ENCODE measurements at regions not wholly inside any gene's neighbourhood (a gene's known extent, or its start where the extent isn't known, plus 50 kb on each side); places are given as distances from the start of the nearest gene placed in this dataset.

GRCh38 chr4:35447474-35447873, 796.8 kb downstream of the ARAP2 start:
- no peak for DNase-seq (ENCODE audit: low read depth in 4 of 6, low spot score in 6 of 6)
- Histone ChIP-seq H3K4me1 (ENCODE audit: control insufficient read depth, insufficient read depth, low read length) (no peaks in the 10 kb centered on the region), H3K36me3 (ENCODE audit: control insufficient read depth, insufficient read depth, low read length) (no peaks in the 10 kb centered on the region)

GRCh38 chr4:35459045-35459444, 785.3 kb downstream of the ARAP2 start:
- no peaks in the 10 kb centered on the region for H3K9me3 ChIP-seq (ENCODE audit: control insufficient read depth, insufficient read depth, low read length)
- no peak overlapping the region for H3K27ac ChIP-seq (ENCODE audit: low read depth, low read length)
- H3K4me3 ChIP-seq (ENCODE audit: low read depth, low read length) = no peak overlapping the region
- H3K27me3 ChIP-seq (ENCODE audit: control insufficient read depth, insufficient read depth, low read length) = no peaks in the 10 kb centered on the region
- no peaks in the 10 kb centered on the region for H3K36me3 ChIP-seq (ENCODE audit: control insufficient read depth, insufficient read depth, low read length)
- H3K4me1 ChIP-seq (ENCODE audit: control insufficient read depth, insufficient read depth, low read length) = no peaks in the 10 kb centered on the region
- DNase-seq (ENCODE audit: low read depth in 4 of 6, low spot score in 6 of 6) = no peak

More at GRCh38 chr4:35447474-35447873, 796.8 kb downstream of the ARAP2 start:
- no peak overlapping the region for H3K27ac ChIP-seq (ENCODE audit: low read depth, low read length)
- no peaks in the 10 kb centered on the region for H3K9me3 ChIP-seq (ENCODE audit: control insufficient read depth, insufficient read depth, low read length)
- H3K27me3 ChIP-seq (ENCODE audit: control insufficient read depth, insufficient read depth, low read length) = no peaks in the 10 kb centered on the region
- no peak overlapping the region for H3K4me3 ChIP-seq (ENCODE audit: low read depth, low read length)

- 89% methylated on average over 3 of the region's 5 CpGs for WGBS (ENCODE audit: insufficient coverage)
- Histone ChIP-seq H3K27me3 (ENCODE audit: control insufficient read depth, insufficient read depth, low read length) (no peaks in the 10 kb centered on the region), H3K4me3 (ENCODE audit: low read depth, low read length) (no peak overlapping the region), H3K36me3 (ENCODE audit: control insufficient read depth, insufficient read depth, low read length) (no peaks in the 10 kb centered on the region), H3K4me1 (ENCODE audit: control insufficient read depth, insufficient read depth, low read length) (no peaks in the 10 kb centered on the region), H3K9me3 (ENCODE audit: control insufficient read depth, insufficient read depth, low read length) (no peaks in the 10 kb centered on the region), H3K27ac (ENCODE audit: low read depth, low read length) (no peak overlapping the region)
- no peak for DNase-seq (ENCODE audit: low read depth in 4 of 6, low spot score in 6 of 6)
Observed at GRCh38 chr4:35461931-35462659, 782.2 kb downstream of the ARAP2 start.

GRCh38 chr4:35463251-35463952, 780.9 kb downstream of the ARAP2 start:
- no peak for DNase-seq (ENCODE audit: low read depth in 4 of 6, low spot score in 6 of 6)
- no peak overlapping the region for H3K27ac ChIP-seq (ENCODE audit: low read depth, low read length)
- WGBS (ENCODE audit: insufficient coverage) = 84% methylated on average over 13 of the region's 19 CpGs

GRCh38 chr4:35464964-35465528, 779.3 kb downstream of the ARAP2 start:
- H3K27me3 ChIP-seq (ENCODE audit: control insufficient read depth, insufficient read depth, low read length) = no peaks in the 10 kb centered on the region
- H3K27ac ChIP-seq (ENCODE audit: low read depth, low read length) = no peak overlapping the region
- no peaks in the 10 kb centered on the region for H3K36me3 ChIP-seq (ENCODE audit: control insufficient read depth, insufficient read depth, low read length)
- H3K4me1 ChIP-seq (ENCODE audit: control insufficient read depth, insufficient read depth, low read length) = no peaks in the 10 kb centered on the region
- peak in 2 of 6 donors; percentile 6 to 66 for DNase-seq (ENCODE audit: low read depth in 4 of 6, low spot score in 6 of 6)
- H3K9me3 ChIP-seq (ENCODE audit: control insufficient read depth, insufficient read depth, low read length) = no peaks in the 10 kb centered on the region
- no peak overlapping the region for H3K4me3 ChIP-seq (ENCODE audit: low read depth, low read length)

More at GRCh38 chr4:35463251-35463952, 780.9 kb downstream of the ARAP2 start:
- H3K27me3 ChIP-seq (ENCODE audit: control insufficient read depth, insufficient read depth, low read length) = no peaks in the 10 kb centered on the region
- H3K9me3 ChIP-seq (ENCODE audit: control insufficient read depth, insufficient read depth, low read length) = no peaks in the 10 kb centered on the region
- H3K36me3 ChIP-seq (ENCODE audit: control insufficient read depth, insufficient read depth, low read length) = no peaks in the 10 kb centered on the region
- H3K4me3 ChIP-seq (ENCODE audit: low read depth, low read length) = no peak overlapping the region
- no peaks in the 10 kb centered on the region for H3K4me1 ChIP-seq (ENCODE audit: control insufficient read depth, insufficient read depth, low read length)

GRCh38 chr4:35491093-35491492, 753.2 kb downstream of the ARAP2 start:
- Histone ChIP-seq H3K27ac (ENCODE audit: low read depth, low read length) (no peak overlapping the region), H3K36me3 (ENCODE audit: control insufficient read depth, insufficient read depth, low read length) (no peaks in the 10 kb centered on the region), H3K4me1 (ENCODE audit: control insufficient read depth, insufficient read depth, low read length) (no peaks in the 10 kb centered on the region), H3K27me3 (ENCODE audit: control insufficient read depth, insufficient read depth, low read length) (no peaks in the 10 kb centered on the region), H3K9me3 (ENCODE audit: control insufficient read depth, insufficient read depth, low read length) (no peaks in the 10 kb centered on the region), H3K4me3 (ENCODE audit: low read depth, low read length) (no peak overlapping the region)
- DNase-seq (ENCODE audit: low read depth in 4 of 6, low spot score in 6 of 6) = peak in 1 of 6 donors; percentile 42

GRCh38 chr4:35493977-35494376, 750.3 kb downstream of the ARAP2 start:
- Histone ChIP-seq H3K27ac (ENCODE audit: low read depth, low read length) (no peak overlapping the region), H3K4me3 (ENCODE audit: low read depth, low read length) (no peak overlapping the region), H3K27me3 (ENCODE audit: control insufficient read depth, insufficient read depth, low read length) (no peaks in the 10 kb centered on the region), H3K4me1 (ENCODE audit: control insufficient read depth, insufficient read depth, low read length) (no peaks in the 10 kb centered on the region), H3K36me3 (ENCODE audit: control insufficient read depth, insufficient read depth, low read length) (no peaks in the 10 kb centered on the region), H3K9me3 (ENCODE audit: control insufficient read depth, insufficient read depth, low read length) (no peaks in the 10 kb centered on the region)
- no peak for DNase-seq (ENCODE audit: low read depth in 4 of 6, low spot score in 6 of 6)
- 86% methylated on average over 4 of the region's 4 CpGs for WGBS (ENCODE audit: insufficient coverage)

GRCh38 chr4:35494955-35495354, 749.4 kb downstream of the ARAP2 start:
- 97% methylated on average over 5 of the region's 5 CpGs for whole genome bisulfite sequencing (ENCODE audit: insufficient coverage)
- Histone ChIP-seq H3K4me1 (ENCODE audit: control insufficient read depth, insufficient read depth, low read length) (no peaks in the 10 kb centered on the region), H3K27me3 (ENCODE audit: control insufficient read depth, insufficient read depth, low read length) (no peaks in the 10 kb centered on the region), H3K9me3 (ENCODE audit: control insufficient read depth, insufficient read depth, low read length) (no peaks in the 10 kb centered on the region), H3K27ac (ENCODE audit: low read depth, low read length) (no peak overlapping the region), H3K36me3 (ENCODE audit: control insufficient read depth, insufficient read depth, low read length) (no peaks in the 10 kb centered on the region), H3K4me3 (ENCODE audit: low read depth, low read length) (no peak overlapping the region)
- no peak for DNase-seq (ENCODE audit: low read depth in 4 of 6, low spot score in 6 of 6)

- no CpG with 5 or more reads among the region's 2 CpGs for WGBS (ENCODE audit: insufficient coverage)
- no peak for DNase-seq (ENCODE audit: low read depth in 4 of 6, low spot score in 6 of 6)
Observed at GRCh38 chr4:35500812-35501211, 743.5 kb downstream of the ARAP2 start.

GRCh38 chr4:35503435-35503834, 740.9 kb downstream of the ARAP2 start:
- WGBS (ENCODE audit: insufficient coverage) = no CpG with 5 or more reads among the region's 1 CpG
- no peaks in the 10 kb centered on the region for H3K36me3 ChIP-seq (ENCODE audit: control insufficient read depth, insufficient read depth, low read length)
- no peaks in the 10 kb centered on the region for H3K27me3 ChIP-seq (ENCODE audit: control insufficient read depth, insufficient read depth, low read length)
- H3K27ac ChIP-seq (ENCODE audit: low read depth, low read length) = no peak overlapping the region
- no peak overlapping the region for H3K4me3 ChIP-seq (ENCODE audit: low read depth, low read length)
- H3K9me3 ChIP-seq (ENCODE audit: control insufficient read depth, insufficient read depth, low read length) = no peaks in the 10 kb centered on the region
- H3K4me1 ChIP-seq (ENCODE audit: control insufficient read depth, insufficient read depth, low read length) = no peaks in the 10 kb centered on the region
- no peak for DNase-seq (ENCODE audit: low read depth in 4 of 6, low spot score in 6 of 6)

More at GRCh38 chr4:35500812-35501211, 743.5 kb downstream of the ARAP2 start:
- H3K4me3 ChIP-seq (ENCODE audit: low read depth, low read length) = no peak overlapping the region
- no peaks in the 10 kb centered on the region for H3K9me3 ChIP-seq (ENCODE audit: control insufficient read depth, insufficient read depth, low read length)
- no peaks in the 10 kb centered on the region for H3K36me3 ChIP-seq (ENCODE audit: control insufficient read depth, insufficient read depth, low read length)
- H3K27me3 ChIP-seq (ENCODE audit: control insufficient read depth, insufficient read depth, low read length) = no peaks in the 10 kb centered on the region
- no peak overlapping the region for H3K27ac ChIP-seq (ENCODE audit: low read depth, low read length)
- no peaks in the 10 kb centered on the region for H3K4me1 ChIP-seq (ENCODE audit: control insufficient read depth, insufficient read depth, low read length)
